ENCODE measurements at regions not wholly inside any gene's neighbourhood (a gene's known extent, or its start where the extent isn't known, plus 50 kb on each side); places are given as distances from the start of the nearest gene placed in this dataset.

- no peaks in the 10 kb centered on the region for H4K20me1 ChIP-seq (replicated peaks; ENCODE audit: control insufficient read depth, extremely low read depth, insufficient read depth, low read length)
- no peaks in the 10 kb centered on the region for H3K36me3 ChIP-seq (ENCODE audit: control insufficient read depth in 2 of 2, extremely low read depth in 1 of 2, insufficient read depth in 2 of 2, low read length in 2 of 2)
- no peak overlapping the region for H3K4me3 ChIP-seq (replicated peaks in 1 of 3; ENCODE audit: insufficient read depth in 1 of 3, low read depth in 1 of 3, low read length in 3 of 3)
- H2AFZ ChIP-seq (ENCODE audit: low read depth, low read length): no peak overlapping the region
- no peaks in the 10 kb centered on the region for H3K9me1 ChIP-seq (replicated peaks; ENCODE audit: control insufficient read depth, extremely low read depth, insufficient read depth, low read length)
- TF ChIP-seq JUN (IDR thresholded peaks at IDR 0.05; ENCODE audit: borderline replicate concordance, insufficient read depth, insufficient read length, low read depth): no peak
- no peak for TF ChIP-seq GATA2 (IDR thresholded peaks at IDR 0.05; ENCODE audit: insufficient read depth, insufficient read length, low read depth, low read length)
- no peak for TF ChIP-seq MYC (IDR thresholded peaks at IDR 0.05; ENCODE audit: low read depth, low read length)
- H3K27ac ChIP-seq (ENCODE audit: insufficient read depth, low read depth, low read length): no peak overlapping the region
- CTCF ChIA-PET: no interaction called here
- no peaks in the 10 kb centered on the region for H3K9me3 ChIP-seq (replicated peaks; ENCODE audit: control insufficient read depth, insufficient read depth, low read length)
- no peaks in the 10 kb centered on the region for H3K27me3 ChIP-seq (ENCODE audit: control insufficient read depth in 2 of 2, insufficient read depth in 2 of 2, low read length in 2 of 2)
- POLR2A ChIA-PET: no interaction called here
- H3K4me2 ChIP-seq (ENCODE audit: insufficient read depth, low read length): no peak overlapping the region
- FAIRE-seq: no peak
- no peak overlapping the region for H3K9ac ChIP-seq (replicated peaks; ENCODE audit: extremely low read depth, insufficient read depth, low read length)
- H3K4me1 ChIP-seq (ENCODE audit: control insufficient read depth, extremely low read depth, insufficient read depth, low read length): no peaks in the 10 kb centered on the region
- BruUV-seq (replicated peaks): no TSS peak
- intact Hi-C loops (cut with micrococcal nuclease): no loop called here
- DNase-seq (ENCODE audit: low read depth, low spot score): no peak
- dilution Hi-C loops (cut with MboI; ENCODE audit: extremely low pct_ligation_motif_present, low sequenced_read_pairs): no loop called here
- H3K79me2 ChIP-seq (ENCODE audit: control insufficient read depth, insufficient read depth, low read length): no peaks in the 10 kb centered on the region
These were observed 113.5 kb upstream of the WWC1 start for GRCh38 chr5:168177831-168178450.

GRCh38 chr5:168179192-168179593 is 112.3 kb upstream of the WWC1 start:
- no peak overlapping the region for H2AFZ ChIP-seq (ENCODE audit: low read depth, low read length)
- no peaks in the 10 kb centered on the region for H3K4me1 ChIP-seq (ENCODE audit: control insufficient read depth, extremely low read depth, insufficient read depth, low read length)
- H3K4me3 ChIP-seq (replicated peaks in 1 of 3; ENCODE audit: insufficient read depth in 1 of 3, low read depth in 1 of 3, low read length in 3 of 3): no peak overlapping the region
- intact Hi-C loops (cut with micrococcal nuclease) (no loop called here), dilution Hi-C loops (cut with MboI; ENCODE audit: extremely low pct_ligation_motif_present, low sequenced_read_pairs) (no loop called here)
- no peaks in the 10 kb centered on the region for H3K27me3 ChIP-seq (ENCODE audit: control insufficient read depth in 2 of 2, insufficient read depth in 2 of 2, low read length in 2 of 2)
- no peak overlapping the region for H3K9ac ChIP-seq (replicated peaks; ENCODE audit: extremely low read depth, insufficient read depth, low read length)
- ChIA-PET POLR2A (interaction anchor here (0.7 kb wide), 1 partner anchor 25 kb away, joined by 7 read pairs; no protein-coding TSS in a partner anchor), CTCF (interaction anchor here (0.7 kb wide), 1 partner anchor 466 kb away, joined by 3 read pairs; no protein-coding TSS in a partner anchor)
- no peak overlapping the region for H3K27ac ChIP-seq (ENCODE audit: insufficient read depth, low read depth, low read length)
- no peaks in the 10 kb centered on the region for H3K9me1 ChIP-seq (replicated peaks; ENCODE audit: control insufficient read depth, extremely low read depth, insufficient read depth, low read length)
- H4K20me1 ChIP-seq (replicated peaks; ENCODE audit: control insufficient read depth, extremely low read depth, insufficient read depth, low read length): no peaks in the 10 kb centered on the region
- no TSS peak for BruUV-seq (replicated peaks)
- no peaks in the 10 kb centered on the region for H3K79me2 ChIP-seq (ENCODE audit: control insufficient read depth, insufficient read depth, low read length)
- TF ChIP-seq FOS (IDR thresholded peaks at IDR 0.05; ENCODE audit: borderline replicate concordance, insufficient read depth, low read length): no peak
- TF ChIP-seq MYC (IDR thresholded peaks at IDR 0.05; ENCODE audit: low read depth, low read length): no peak
- TF ChIP-seq JUN (IDR thresholded peaks at IDR 0.05; ENCODE audit: borderline replicate concordance, insufficient read depth, insufficient read length, low read depth): no peak
- TF ChIP-seq MAX (IDR thresholded peaks at IDR 0.05; ENCODE audit: insufficient read depth, insufficient read length): no peak
- TF ChIP-seq POLR2A (IDR thresholded peaks at IDR 0.05; ENCODE audit: low read depth, low read length): no peak
- no peak for TF ChIP-seq POLR2AphosphoS5 (IDR thresholded peaks at IDR 0.05; ENCODE audit: insufficient read depth, low read depth, low read length)
- no peak for TF ChIP-seq GATA2 (IDR thresholded peaks at IDR 0.05; ENCODE audit: insufficient read depth, insufficient read length, low read depth, low read length)
- no peak for TF ChIP-seq EZH2 (IDR thresholded peaks at IDR 0.05; ENCODE audit: borderline replicate concordance, low read depth, low read length, severe bottlenecking)
- TF ChIP-seq CTCF (IDR thresholded peaks at IDR 0.05; ENCODE audit: extremely low read depth in 1 of 2, insufficient read depth in 1 of 2, low read depth in 1 of 2, low read length in 2 of 2): no peak
- H3K9me3 ChIP-seq (replicated peaks; ENCODE audit: control insufficient read depth, insufficient read depth, low read length): no peaks in the 10 kb centered on the region
- no peaks in the 10 kb centered on the region for H3K36me3 ChIP-seq (ENCODE audit: control insufficient read depth in 2 of 2, extremely low read depth in 1 of 2, insufficient read depth in 2 of 2, low read length in 2 of 2)
- H3K4me2 ChIP-seq (ENCODE audit: insufficient read depth, low read length): no peak overlapping the region
- FAIRE-seq: no peak
- no peak for DNase-seq (ENCODE audit: low read depth, low spot score)

All from endothelial cell of umbilical vein (primary cell).